Nephron progenitor cell (in vitro differentiated cells): ENCODE measurements at regions not wholly inside any gene's neighbourhood (a gene's known extent, or its start where the extent isn't known, plus 50 kb on each side); places are given as distances from the start of the nearest gene placed in this dataset.

Source experiments
- DNase-seq: peaks from one replicate; pipeline ENCODE4 v3.0.0; 2021
- H3K27ac Mint-ChIP-seq: 2 replicates; pipeline ENCODE4 v1.8.0; 2021; ENCODE audit warnings: mild to moderate bottlenecking, moderate library complexity, mixed read lengths
- H3K27me3 Mint-ChIP-seq: 2 replicates; pipeline ENCODE4 v1.8.0; 2021; ENCODE audit warnings: mild to moderate bottlenecking, low read depth, mixed read lengths; ENCODE audit not compliant: poor library complexity
- H3K36me3 Mint-ChIP-seq: 2 replicates; pipeline ENCODE4 v1.8.0; 2021; ENCODE audit warnings: low read depth, mixed read lengths
- H3K4me1 Mint-ChIP-seq: 2 replicates; pipeline ENCODE4 v1.8.0; 2021; ENCODE audit warnings: mixed read lengths
- H3K4me3 Mint-ChIP-seq: 2 replicates; pipeline ENCODE4 v1.8.0; 2021; ENCODE audit warnings: mild to moderate bottlenecking, moderate library complexity, mixed read lengths
- H3K9me3 Mint-ChIP-seq: 2 replicates; pipeline ENCODE4 v1.8.0; 2021; ENCODE audit warnings: mild to moderate bottlenecking, moderate library complexity, mixed read lengths
- CTCF ChIP-seq: fragments of 200-600 bp; sonication (generic); IDR thresholded peaks from 2 replicates; pipeline ENCODE4 v1.5.0; 2021; ENCODE audit warnings: antibody characterized with exemption

GRCh38 chr5:67605730-67606585 is 409.4 kb upstream of the CD180 start:
- H3K27me3 Mint-ChIP-seq = no peaks in the 10 kb centered on the region
- TF ChIP-seq CTCF = no peak
- peaks cover 32% of the 10 kb centered on the region for H3K36me3 Mint-ChIP-seq
- no peak for DNase-seq
- H3K27ac Mint-ChIP-seq = no peak overlapping the region
- H3K9me3 Mint-ChIP-seq = peaks cover 52% of the 10 kb centered on the region
- no peak overlapping the region for H3K4me3 Mint-ChIP-seq
- peaks cover 19% of the 10 kb centered on the region for H3K4me1 Mint-ChIP-seq

- no peak for DNase-seq
- Mint-ChIP-seq H3K27ac (no peak overlapping the region), H3K4me1 (peaks cover 29% of the 10 kb centered on the region), H3K27me3 (peaks cover 7% of the 10 kb centered on the region), H3K4me3 (no peak overlapping the region), H3K36me3 (peaks cover 12% of the 10 kb centered on the region), H3K9me3 (peaks cover 16% of the 10 kb centered on the region)
- TF ChIP-seq CTCF = no peak
Measured at GRCh38 chr5:67591491-67591890, 394.9 kb upstream of the CD180 start.

GRCh38 chr5:67588389-67588788 is 391.8 kb upstream of the CD180 start:
- Mint-ChIP-seq H3K9me3 (peaks cover 10% of the 10 kb centered on the region), H3K4me3 (no peak overlapping the region), H3K27ac (no peak overlapping the region), H3K27me3 (peaks cover under 1% of the 10 kb centered on the region), H3K36me3 (peaks cover 6% of the 10 kb centered on the region), H3K4me1 (peaks cover 9% of the 10 kb centered on the region)
- no peak for DNase-seq
- no peak for TF ChIP-seq CTCF

GRCh38 chr5:67581203-67581602 is 384.6 kb upstream of the CD180 start:
- Mint-ChIP-seq H3K36me3 (no peaks in the 10 kb centered on the region), H3K9me3 (no peaks in the 10 kb centered on the region), H3K4me3 (no peak overlapping the region), H3K4me1 (no peaks in the 10 kb centered on the region), H3K27me3 (no peaks in the 10 kb centered on the region), H3K27ac (no peak overlapping the region)
- no peak for DNase-seq
- TF ChIP-seq CTCF = no peak

GRCh38 chr5:67578011-67578410 is 381.4 kb upstream of the CD180 start:
- H3K27me3 Mint-ChIP-seq = no peaks in the 10 kb centered on the region
- DNase-seq = no peak
- H3K27ac Mint-ChIP-seq = no peak overlapping the region
- TF ChIP-seq CTCF = no peak
- H3K9me3 Mint-ChIP-seq = peaks cover 29% of the 10 kb centered on the region
- H3K4me3 Mint-ChIP-seq = no peak overlapping the region
- H3K4me1 Mint-ChIP-seq = no peaks in the 10 kb centered on the region
- peaks cover 11% of the 10 kb centered on the region for H3K36me3 Mint-ChIP-seq

- no peaks in the 10 kb centered on the region for H3K4me1 Mint-ChIP-seq
- no peak overlapping the region for H3K4me3 Mint-ChIP-seq
- H3K27ac Mint-ChIP-seq = no peak overlapping the region
- no peaks in the 10 kb centered on the region for H3K27me3 Mint-ChIP-seq
- peaks cover 35% of the 10 kb centered on the region for H3K9me3 Mint-ChIP-seq
- TF ChIP-seq CTCF = no peak
- H3K36me3 Mint-ChIP-seq = peaks cover 11% of the 10 kb centered on the region
- no peak for DNase-seq
Measured at GRCh38 chr5:67577424-67577823, 380.8 kb upstream of the CD180 start.
